ENCODE measurements at regions not wholly inside any gene's neighbourhood (a gene's known extent, or its start where the extent isn't known, plus 50 kb on each side); places are given as distances from the start of the nearest gene placed in this dataset.
"Not testable (repeated sequence)": the region's sequence is repeated elsewhere in the genome, so short reads cannot be mapped to it uniquely, and the experiment has no call there.

DNA sequence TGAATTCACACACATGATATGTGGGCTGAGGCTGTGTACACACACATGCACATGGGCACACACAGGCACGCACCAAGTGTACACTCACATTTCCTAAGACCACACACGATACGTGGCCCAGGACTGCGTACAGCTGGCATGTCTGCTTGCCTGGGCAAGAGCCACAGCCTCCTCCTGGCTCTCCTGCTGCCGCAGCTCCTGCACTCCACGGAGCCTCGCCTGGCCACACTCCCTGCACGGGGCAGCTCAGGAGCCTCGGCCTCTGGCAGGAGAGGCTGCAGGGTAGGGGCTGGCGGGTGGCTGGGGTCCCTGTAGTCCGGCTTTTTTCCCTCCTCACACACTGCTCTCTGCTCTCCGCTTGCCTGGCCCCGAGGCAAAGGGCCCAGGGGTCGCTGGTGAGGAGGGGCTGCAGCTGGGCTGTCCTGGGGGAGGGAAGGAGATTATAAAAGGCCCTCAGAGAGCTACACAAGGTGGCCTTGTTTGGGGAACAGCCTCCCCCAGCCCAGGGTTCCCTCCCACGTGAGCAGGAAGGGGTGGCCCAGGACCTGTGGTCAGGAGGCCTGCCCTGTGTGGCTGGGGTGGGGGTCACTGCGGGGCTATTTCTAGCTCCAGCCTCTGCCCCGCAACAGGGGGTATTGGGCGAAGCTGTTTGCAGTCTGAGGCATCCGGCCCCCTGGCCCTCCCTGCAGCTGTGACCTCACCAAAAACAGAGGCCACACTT, 89.0 kb upstream of the SFSWAP start:
- no peak for DNase-seq (ENCODE audit: low spot score)

DNA sequence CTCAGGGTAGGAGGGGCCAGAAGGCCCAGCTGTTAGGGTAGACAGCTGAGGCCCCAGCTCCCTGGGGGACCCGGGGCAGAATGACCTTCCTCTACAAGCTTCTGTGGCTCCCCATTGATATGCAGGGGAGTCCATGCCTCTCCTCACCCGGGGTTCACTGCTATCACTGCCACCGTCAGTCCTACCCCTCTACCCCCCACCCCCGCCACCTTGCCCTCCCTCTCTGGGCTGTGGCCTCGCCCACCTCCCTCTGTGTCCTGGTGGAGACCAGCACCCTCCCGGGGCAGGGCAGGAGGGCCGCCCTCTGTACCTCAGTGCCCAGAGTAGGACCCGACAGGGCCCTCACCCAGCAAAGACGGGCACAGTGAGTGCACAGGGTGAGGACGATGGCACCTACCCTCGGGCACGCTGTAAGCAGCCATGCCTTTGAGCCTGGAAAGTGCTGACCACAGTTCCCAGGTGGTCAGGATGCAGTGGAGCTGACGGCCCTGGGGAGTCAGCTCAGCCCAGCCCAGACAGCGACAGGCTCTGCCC, 88.4 kb upstream of the SFSWAP start:
- no peak for DNase-seq (ENCODE audit: low spot score)

DNA sequence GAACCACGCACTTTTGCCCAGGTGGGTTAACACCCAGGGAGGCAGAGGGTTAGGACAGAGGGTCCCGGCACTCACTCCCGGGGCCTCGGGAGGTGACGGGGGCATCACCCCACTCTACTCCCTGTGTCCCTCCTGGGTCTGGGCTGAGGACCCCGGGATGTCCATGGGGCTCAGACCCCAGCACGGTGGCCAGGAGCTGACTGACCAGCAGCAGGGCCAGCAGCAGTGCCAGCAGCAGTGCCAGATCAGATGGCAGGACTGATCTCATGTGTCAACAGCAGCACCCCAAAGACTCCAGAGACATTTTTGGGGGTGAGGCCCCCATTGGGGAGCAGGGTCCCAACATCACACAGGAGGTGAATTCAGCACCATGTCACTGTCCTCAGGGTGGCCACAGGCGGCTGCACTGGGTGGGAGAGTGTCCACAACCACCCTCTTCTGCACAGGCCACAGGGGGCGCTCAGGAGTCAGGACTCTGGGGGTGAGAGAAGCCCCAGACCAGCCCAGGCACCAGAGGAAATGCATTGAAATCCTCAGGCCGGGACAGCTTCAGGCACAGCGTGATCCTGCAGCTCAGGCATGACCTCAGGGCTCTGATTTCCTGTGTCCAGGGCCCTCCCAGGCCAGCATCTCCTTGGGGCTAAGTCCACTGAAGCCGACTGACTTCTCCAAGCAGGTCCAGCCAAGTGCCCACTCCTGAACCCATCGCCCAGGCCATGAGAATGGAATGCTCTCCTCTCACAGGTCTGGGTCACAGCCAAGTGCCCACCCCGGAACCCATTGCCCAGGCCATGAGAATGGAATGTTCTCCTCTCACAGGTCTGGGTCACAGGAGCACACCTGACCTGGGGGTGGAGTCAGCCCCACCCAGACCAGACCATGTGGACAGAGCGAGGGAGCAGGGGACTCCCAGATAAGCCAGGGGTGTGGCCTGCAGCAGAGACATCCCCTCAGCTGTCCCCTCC, 87.2 kb upstream of the SFSWAP start:
- DNase-seq (ENCODE audit: low spot score), result not testable (repeated sequence)

DNA sequence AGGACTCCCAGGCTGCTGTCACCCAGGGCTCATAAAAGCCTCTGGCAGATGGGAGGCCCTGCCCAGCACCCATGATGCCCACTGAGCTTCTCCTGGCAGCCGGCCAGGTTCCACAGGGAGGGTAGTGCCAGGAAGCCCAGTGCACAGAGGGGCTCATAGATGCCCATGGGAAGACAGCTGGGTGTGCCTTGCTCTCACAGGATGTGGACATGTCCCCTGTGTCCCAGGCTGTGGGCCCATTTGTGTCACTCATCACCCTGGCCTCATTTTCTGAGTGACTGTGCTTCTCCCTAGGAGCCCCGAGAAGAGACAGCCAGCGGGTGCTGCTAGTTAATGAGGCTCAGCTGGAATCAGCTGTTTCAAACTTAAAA, 86.5 kb upstream of the SFSWAP start:
- DNase-seq (ENCODE audit: low spot score), result not testable (repeated sequence)

DNA sequence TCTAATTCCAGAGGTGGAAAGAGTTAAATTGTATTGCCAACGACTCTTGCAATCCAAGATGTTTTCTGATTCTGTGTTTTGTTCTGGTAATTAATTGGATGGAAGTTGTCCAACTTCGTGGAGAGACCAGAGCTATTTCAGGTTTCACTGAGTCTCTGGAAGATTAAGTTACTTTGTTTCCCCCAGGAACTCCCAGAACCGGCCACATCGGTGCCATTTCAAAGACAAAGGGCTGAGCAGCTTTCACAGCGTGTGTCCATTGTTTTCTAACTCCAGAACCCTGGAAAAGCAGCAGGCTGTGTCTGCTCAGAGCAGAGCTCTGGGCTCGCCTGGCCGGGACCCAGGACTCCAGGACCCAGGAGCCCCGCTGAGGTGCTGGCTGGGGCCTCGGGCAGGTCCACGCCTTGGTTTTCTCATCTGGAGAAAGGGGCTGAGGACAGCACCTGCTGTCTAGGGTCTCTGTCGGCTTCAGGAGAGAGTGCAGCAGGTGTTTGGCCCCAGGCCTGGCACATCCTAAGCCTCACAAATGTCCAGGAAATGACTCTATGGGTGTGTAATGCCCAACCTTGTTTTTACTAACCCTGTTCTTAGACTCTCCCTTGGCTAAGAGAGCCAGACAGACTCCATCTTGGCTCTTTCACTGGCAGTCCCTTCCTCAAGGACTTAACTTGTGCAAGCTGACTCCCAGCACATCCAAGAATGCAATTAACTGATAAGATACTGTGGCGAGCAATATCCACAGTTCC, 86.0 kb upstream of the SFSWAP start:
- DNase-seq (ENCODE audit: low spot score), result not testable (repeated sequence)

DNA sequence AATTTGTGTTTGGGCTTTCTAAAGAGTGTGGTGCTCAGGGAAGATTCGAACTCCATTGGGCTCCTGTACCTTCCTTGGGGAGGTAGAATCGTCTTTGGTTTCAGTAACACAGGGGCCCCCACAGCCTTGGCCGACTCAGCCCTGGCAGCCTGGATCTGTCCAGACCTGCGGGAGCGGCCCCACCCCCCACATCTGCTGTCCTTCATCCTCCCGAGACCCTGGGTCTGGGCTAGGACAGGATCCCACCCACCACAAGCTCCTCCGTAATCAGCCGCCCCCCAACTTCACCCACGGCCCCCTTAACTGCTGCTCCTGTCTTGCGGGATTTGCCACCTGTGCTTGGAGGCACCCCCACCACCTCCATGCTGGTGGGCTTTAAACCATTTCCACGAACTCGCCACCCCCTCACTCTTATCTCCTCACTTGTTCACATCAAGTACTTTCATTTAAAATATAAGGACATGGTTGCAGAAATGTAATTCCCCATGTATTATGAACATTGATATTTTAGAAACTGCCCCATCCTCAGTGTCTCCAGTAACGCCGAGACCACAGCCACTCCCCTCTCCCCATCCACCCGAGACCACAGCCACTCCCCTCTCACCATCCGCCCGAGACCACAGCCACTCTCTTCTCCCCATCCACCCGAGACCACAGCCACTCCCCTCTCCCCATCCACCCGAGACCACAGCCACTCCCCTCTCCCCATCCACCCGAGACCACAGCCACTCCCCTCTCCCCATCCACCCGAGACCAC, 84.7 kb upstream of the SFSWAP start:
- not testable (repeated sequence) for DNase-seq (ENCODE audit: low spot score)

DNA sequence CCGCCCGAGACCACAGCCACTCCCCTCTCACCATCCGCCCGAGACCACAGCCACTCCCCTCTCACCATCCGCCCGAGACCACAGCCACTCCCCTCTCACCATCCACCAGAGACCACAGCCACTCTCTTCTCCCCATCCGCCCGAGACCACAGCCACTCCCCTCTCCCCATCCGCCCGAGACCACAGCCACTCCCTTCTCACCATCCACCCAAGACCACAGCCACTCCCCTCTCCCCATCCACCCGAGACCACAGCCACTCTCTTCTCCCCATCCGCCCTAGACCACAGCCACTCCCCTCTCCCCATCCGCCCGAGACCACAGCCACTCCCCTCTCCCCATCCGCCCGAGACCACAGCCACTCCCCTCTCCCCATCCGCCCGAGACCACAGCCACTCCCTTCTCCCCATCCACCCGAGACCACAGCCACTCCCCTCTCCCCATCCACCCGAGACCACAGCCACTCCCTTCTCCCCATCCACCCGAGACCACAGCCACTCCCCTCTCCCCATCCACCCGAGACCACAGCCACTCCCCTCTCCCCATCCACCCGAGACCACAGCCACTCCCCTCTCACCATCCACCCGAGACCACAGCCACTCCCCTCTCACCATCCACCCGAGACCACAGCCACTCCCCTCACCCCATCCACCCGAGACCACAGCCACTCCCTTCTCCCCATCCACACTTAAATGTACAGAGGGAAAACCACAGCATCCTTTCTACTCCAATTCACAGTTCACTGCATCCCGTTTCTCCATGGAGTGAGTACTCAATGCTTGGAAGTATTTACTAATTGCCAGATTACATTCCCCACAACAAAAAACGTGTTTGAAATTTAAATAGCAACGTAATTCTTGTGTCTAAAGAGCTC, 83.5 kb upstream of the SFSWAP start:
- DNase-seq (ENCODE audit: low spot score), result not testable (repeated sequence)

DNA sequence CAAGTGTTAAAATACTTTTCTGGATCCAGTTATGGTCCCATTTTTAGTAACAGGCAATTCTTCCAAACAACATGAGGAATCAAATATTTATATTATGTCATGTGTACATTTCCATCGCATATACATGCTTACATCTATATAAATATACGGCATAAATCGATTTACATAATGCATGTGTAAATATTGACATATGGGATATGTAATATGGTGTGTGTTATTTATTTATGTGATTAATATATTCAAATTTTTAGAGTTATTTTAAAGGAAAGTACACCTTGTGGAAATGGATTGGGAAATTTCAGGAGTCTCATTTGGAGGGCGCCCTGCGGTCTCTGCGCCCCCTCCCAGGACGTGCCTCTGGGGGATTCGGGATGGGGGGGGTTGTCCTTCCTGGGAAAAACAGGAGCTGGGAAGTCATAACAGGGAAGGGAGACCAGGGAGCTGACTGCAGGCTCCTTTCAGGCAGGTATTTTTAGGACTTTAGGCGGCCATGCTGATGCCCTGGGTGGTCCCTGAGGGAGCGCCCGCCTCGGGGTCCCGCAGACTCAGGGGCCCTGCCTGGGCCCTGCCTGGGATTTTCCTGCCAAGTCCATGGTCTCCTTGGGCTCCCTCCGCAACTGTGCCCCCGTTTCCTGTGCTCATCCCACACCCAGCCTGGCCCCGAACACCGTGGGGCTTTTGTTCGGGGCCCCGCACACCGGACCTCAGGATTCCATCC, 82.7 kb upstream of the SFSWAP start:
- DNase-seq (ENCODE audit: low spot score), result no peak

DNA sequence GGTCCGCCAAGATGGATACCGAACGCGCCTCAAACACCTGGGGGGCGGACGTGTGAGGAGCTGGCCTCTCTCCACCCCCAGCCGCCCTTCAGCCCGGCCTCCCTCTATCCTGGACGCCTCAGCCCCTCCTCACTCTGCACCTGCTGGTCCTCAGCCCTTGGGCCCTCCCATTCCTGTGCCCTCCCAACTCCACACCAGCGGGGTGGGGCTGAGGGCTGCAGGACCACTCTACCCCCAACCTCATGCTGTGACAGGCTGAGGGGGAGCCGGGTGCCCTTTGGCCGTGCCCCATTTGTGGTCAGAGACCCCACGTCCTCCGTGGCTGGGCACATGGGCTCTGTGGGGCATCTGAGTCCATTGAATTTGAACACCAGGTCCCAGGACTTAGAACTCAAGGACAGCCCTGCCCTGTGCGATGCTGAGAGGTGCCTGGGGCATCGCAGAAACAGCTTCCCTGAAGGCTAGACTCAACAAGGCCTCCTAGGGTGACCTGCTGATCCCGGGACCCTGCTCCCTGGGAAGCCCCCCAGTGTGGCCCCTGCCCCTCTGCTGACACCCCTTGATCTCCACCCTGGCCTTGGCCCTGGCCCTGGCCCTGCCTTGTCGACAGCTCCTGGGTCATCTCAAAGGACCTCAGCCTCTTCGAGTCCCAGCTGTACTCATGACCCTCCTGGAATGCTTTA, 82.0 kb upstream of the SFSWAP start:
- no peak for DNase-seq (ENCODE audit: low spot score)

DNA sequence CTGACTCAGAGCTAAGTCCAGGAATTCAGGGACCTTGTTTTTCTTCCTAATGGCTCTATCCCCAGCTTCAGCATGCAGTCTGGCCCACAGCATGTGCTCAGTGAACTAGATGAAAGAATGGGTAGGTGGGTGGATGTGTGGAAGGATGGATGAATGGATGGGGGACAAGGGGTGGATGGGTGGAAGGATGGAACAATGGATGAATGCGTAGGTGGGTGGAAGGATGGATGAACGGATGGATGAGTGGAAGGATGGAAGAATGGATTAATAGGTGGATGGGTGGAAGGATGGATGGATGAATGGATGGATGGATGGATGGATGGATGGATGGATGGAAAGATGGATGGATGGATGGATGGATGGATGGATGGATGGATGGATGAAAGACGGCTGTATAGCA, 79.7 kb upstream of the SFSWAP start:
- no peak for DNase-seq (ENCODE audit: low spot score)

DNA sequence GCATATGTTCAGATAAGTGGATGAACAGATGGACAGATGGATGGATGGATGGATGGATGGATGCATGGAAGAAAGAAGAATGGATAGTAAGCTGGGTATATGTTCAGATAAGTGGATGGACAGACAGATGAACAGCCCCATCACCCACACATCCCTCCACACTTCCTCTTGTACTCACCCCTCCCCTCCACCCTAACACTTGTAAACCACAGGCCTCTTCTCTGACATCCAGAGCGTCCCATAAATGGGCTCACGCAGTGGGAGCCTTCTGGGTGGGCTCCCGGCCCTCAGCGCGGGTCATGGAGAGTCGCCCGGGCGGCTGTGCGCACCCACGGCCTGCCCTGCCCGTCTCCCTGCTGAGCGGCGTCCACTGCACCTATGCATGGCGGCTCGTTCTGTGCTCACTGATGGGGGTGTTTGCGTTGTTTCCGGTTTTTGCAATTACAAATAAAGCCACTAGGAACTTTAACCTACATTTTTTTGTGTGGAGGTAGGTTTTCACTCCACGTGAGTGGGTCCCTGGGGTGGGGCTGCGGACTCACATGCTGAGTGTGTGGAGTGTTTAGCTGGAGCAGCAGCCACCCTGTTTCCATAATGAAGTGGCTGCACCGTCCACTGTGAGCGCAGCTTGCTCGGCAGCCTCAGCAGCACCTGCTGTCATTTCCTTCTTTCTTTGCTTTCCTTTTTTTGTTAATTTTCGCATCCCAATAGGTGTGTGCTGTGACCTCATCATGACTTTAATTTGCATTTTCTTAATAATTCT, 78.8 kb upstream of the SFSWAP start:
- DNase-seq (ENCODE audit: low spot score), result not testable (repeated sequence)

DNA sequence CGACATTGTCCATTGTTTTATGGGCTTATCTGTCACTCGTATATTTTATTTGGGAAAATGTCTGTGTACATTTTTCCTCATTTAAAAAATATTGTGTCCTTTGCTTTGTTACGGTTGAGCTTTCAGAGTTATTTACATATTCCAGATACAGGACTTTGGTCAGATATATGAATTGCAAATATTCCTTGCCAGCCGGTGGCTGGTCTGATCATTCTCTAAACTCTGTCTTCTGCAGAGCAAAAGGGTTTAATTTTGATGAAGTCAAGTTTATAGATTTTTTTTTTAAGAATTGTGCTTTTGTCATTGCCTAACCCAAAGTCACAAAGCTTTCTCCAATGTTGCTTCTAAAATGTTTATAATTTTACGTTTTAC, 78.3 kb upstream of the SFSWAP start:
- not testable (repeated sequence) for DNase-seq (ENCODE audit: low spot score)

DNA sequence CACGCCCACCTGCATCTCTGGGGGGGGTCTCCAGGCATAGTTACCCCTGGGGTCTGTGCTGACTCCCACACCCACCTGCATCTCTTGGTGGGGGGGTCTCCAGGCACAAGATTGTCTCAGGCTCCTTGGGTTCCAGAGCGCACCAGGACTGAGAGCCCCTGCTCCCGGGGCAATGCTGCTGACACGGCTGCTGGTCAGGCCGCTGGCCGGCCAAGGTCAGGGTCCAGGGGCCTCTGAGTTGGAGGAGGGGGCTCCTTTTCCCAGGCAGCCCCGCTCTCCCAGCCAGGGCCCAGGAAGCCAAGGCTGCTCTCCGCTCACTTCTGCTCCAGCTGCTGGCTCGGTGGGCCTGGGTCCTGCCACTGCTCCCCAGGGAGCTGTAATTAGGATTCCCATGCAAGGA, 77.3 kb upstream of the SFSWAP start:
- DNase-seq (ENCODE audit: low spot score), result not testable (repeated sequence)

DNA sequence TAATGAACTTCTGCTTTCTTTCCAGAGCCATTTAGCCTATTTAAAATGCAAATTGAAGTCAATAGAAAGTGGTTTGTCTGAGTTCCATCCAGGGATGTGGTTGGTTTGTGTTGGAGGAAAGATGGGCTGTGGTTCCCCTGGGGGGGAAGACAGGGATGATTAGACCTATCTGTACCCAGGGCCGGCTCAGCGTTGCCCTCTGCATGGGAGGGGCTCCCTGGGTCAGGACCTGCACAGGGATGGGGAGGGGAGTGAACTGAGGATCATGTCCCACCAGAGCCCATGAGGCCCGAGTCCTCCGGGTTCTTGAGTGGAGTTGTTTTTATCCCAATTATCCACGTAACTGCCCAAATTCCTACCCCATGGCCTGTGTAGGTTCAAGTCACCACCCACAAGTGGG, 76.9 kb upstream of the SFSWAP start:
- DNase-seq (ENCODE audit: low spot score), result no peak

DNA sequence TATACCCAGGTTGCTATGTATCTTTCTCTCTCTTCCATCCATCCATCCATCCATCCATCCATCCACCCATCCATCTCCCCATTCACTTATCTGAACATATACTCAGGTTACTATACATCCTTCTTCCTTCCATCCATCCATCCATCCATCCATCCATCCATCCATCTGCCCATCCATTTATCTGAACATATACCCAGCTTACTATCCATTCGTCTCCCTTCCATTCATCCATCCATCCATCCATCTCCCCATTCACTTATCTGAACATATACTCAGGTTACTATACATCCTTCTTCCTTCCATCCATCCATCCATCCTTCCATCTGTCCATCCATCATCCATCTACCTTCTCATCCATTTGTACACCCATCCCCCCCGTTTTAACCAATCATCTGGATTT, 75.9 kb upstream of the SFSWAP start:
- DNase-seq (ENCODE audit: low spot score), result not testable (repeated sequence)

DNA sequence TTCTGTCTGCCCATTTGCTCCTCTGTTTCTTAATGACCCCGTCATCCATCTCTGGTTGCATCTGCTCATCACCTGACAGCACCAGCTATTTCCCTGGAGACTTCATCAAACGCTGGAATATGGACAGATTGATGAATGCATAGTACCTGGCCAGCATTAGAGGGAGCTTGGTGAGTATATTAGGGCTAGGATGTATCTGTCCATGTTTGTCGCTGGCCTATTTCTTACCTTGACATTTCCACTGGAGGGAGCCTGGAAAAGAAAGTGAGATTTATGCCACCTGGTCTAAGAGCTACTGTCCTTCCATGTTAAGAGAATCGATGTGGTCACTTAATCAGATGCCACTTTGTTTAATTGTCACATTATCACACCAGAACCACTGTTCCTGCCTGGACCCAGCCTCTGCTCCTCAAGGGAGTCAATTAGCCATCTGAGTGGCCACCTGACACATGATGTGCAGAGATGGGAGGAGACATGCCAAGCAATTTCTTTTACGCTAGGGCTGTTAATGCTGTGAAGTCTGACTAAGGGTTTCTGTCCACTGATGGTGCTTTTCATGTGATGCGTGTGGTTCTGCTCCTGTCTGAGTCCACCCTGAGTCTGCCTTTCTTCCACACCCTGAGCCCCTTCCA, 75.3 kb upstream of the SFSWAP start:
- no peak for DNase-seq (ENCODE audit: low spot score)

DNA sequence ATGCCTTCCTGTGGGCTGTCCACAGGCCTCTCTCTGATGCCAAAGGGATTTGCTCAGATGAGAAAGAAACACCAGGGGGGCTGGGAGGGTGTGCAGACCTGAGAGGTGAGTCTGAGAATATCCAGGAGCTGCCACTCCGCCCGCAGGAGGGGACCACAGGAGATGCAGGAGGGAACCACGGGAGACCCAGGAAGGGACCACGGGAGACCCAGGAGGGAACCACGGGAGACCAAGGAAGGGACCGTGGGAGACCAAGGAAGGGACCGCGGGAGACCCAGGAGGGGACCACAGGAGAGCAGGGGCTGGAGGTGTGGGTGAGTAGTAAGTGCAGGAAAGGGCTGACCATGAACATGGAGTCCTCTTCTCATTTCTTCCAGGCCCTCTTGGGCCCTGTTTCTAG, 74.6 kb upstream of the SFSWAP start:
- no peak for DNase-seq (ENCODE audit: low spot score)
